Kasumi-1 (cell line): ENCODE measurements at regions not wholly inside any gene's neighbourhood (a gene's known extent, or its start where the extent isn't known, plus 50 kb on each side); places are given as distances from the start of the nearest gene placed in this dataset.

Source experiments
- DNase-seq, 2 experiments: peaks; one replicate each; lab custom pipeline; 2025; lab: John Stamatoyannopoulos, UW

GRCh38 chr3:94259291-94259690 lies 196.4 kb downstream of the NSUN3 start:
- DNase-seq: no peak

- no peak for DNase-seq
Measured at GRCh38 chr3:94269763-94270162, 206.9 kb downstream of the NSUN3 start.

GRCh38 chr3:94272016-94272415 lies 209.2 kb downstream of the NSUN3 start:
- no peak for DNase-seq

GRCh38 chr3:94280958-94281357 lies 218.1 kb downstream of the NSUN3 start:
- DNase-seq: no peak

- DNase-seq: peak in 1 of 2 experiments; percentile 10
Measured at GRCh38 chr3:94285872-94286271, 223.0 kb downstream of the NSUN3 start.

GRCh38 chr3:94291686-94292085 lies 228.8 kb downstream of the NSUN3 start:
- no peak for DNase-seq

- DNase-seq: no peak
Measured at GRCh38 chr3:94292151-94292550, 229.3 kb downstream of the NSUN3 start.

GRCh38 chr3:94293793-94294195 lies 230.9 kb downstream of the NSUN3 start:
- DNase-seq: no peak

GRCh38 chr3:94294806-94295205 lies 231.9 kb downstream of the NSUN3 start:
- no peak for DNase-seq

GRCh38 chr3:94299716-94300115 lies 236.9 kb downstream of the NSUN3 start:
- DNase-seq: no peak

GRCh38 chr3:94301366-94301765 lies 238.5 kb downstream of the NSUN3 start:
- DNase-seq: no peak

- no peak for DNase-seq
Measured at GRCh38 chr3:94303266-94303665, 240.4 kb downstream of the NSUN3 start.

GRCh38 chr3:94303897-94304296 lies 241.0 kb downstream of the NSUN3 start:
- DNase-seq: no peak

- no peak for DNase-seq
Measured at GRCh38 chr3:94304954-94305353, 242.1 kb downstream of the NSUN3 start.

- no peak for DNase-seq
Measured at GRCh38 chr3:94305835-94306611, 243.2 kb downstream of the NSUN3 start.

GRCh38 chr3:94307588-94307987 lies 244.7 kb downstream of the NSUN3 start:
- DNase-seq: no peak

- DNase-seq: no peak
Measured at GRCh38 chr3:94308767-94309166, 245.9 kb downstream of the NSUN3 start.

GRCh38 chr3:94310341-94311135 lies 247.7 kb downstream of the NSUN3 start:
- DNase-seq: no peak

GRCh38 chr3:94311651-94312050 lies 248.8 kb downstream of the NSUN3 start:
- DNase-seq: no peak

- DNase-seq: no peak
Measured at GRCh38 chr3:94314218-94314883, 251.5 kb downstream of the NSUN3 start.

- DNase-seq: no peak
Measured at GRCh38 chr3:94317017-94317416, 254.2 kb downstream of the NSUN3 start.

- DNase-seq: peak; percentile 10 to 18
Measured at GRCh38 chr3:94323596-94323995, 260.7 kb downstream of the NSUN3 start.

GRCh38 chr3:94331831-94332230 lies 269.0 kb downstream of the NSUN3 start:
- DNase-seq: no peak
